Naive B cell (primary cell): ENCODE measurements at regions not wholly inside any gene's neighbourhood (a gene's known extent, or its start where the extent isn't known, plus 50 kb on each side); places are given as distances from the start of the nearest gene placed in this dataset.

Experiments used
- ATAC-seq, 2 donors: fragments of 150-1000 bp; cut with Tn5 transposase; 2 replicates each; pipeline ENCODE4 v1.10.0; 2021; ENCODE audit warnings: low read depth in 2 of 2, mild to moderate bottlenecking in 2 of 2, moderate library complexity in 2 of 2
- DNase-seq: peaks from one replicate; pipeline ENCODE4 v3.0.0; 2022
- H3K27ac Mint-ChIP-seq, 6 donors: one replicate each; pipeline ENCODE4 v1.8.0; 2020 to 2022; ENCODE audit warnings: mild to moderate bottlenecking in 6 of 6, mixed read lengths in 6 of 6, moderate library complexity in 5 of 6, inconsistent platforms in 2 of 6
- H3K27me3 Mint-ChIP-seq, 3 donors: one replicate each; pipeline ENCODE4 v1.8.0; 2021 to 2022; ENCODE audit warnings: mixed read lengths in 3 of 3, mild to moderate bottlenecking in 1 of 3
- H3K36me3 Mint-ChIP-seq, 2 donors: one replicate each; pipeline ENCODE4 v1.8.0; 2020 to 2022; ENCODE audit warnings: mixed read lengths in 2 of 2, inconsistent platforms in 1 of 2, mild to moderate bottlenecking in 1 of 2
- H3K4me1 Mint-ChIP-seq, 3 donors: one replicate each; pipeline ENCODE4 v1.8.0; 2020 to 2022; ENCODE audit warnings: mixed read lengths in 3 of 3, inconsistent platforms in 1 of 3, mild to moderate bottlenecking in 1 of 3, moderate library complexity in 1 of 3
- H3K4me3 Mint-ChIP-seq, 8 donors: one replicate each; pipeline ENCODE4 v1.8.0; 2020 to 2022; ENCODE audit warnings: mild to moderate bottlenecking in 8 of 8, mixed read lengths in 8 of 8, moderate library complexity in 8 of 8, inconsistent platforms in 2 of 8
- H3K9me3 Mint-ChIP-seq, 7 donors: one replicate each; pipeline ENCODE4 v1.8.0; 2020 to 2022; ENCODE audit warnings: mixed read lengths in 7 of 7, mild to moderate bottlenecking in 5 of 7, inconsistent platforms in 2 of 7, moderate library complexity in 1 of 7

DNA sequence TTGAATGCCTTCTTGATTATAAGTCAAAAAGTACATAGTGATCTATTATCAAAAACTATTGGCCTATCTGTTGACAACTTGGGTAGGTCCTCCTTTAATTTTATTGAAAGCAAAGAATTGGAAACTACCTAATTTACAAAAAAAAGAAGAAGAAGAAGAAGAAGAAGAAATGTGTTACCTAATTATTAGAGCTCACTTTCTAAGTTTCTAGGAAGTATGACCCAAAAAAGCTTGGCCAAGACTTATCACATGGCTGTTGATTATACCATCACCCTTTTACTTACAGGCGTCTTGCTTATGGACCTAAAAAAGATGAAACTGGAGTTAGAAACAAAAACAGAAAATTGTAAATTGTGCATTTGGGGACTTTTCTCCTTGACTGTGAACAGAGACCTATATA is 81.8 kb upstream of the PIK3CG start:
- DNase-seq = no peak
- Mint-ChIP-seq H3K4me3 (no peak overlapping the region), H3K27ac (no peak overlapping the region), H3K4me1 (no peaks in the 10 kb centered on the region), H3K36me3 (no peaks in the 10 kb centered on the region), H3K9me3 (no peaks in the 10 kb centered on the region), H3K27me3 (peaks cover 0 to 5% (median 0%) of the 10 kb centered on the region in 3 donors)
- no peak for ATAC-seq

DNA sequence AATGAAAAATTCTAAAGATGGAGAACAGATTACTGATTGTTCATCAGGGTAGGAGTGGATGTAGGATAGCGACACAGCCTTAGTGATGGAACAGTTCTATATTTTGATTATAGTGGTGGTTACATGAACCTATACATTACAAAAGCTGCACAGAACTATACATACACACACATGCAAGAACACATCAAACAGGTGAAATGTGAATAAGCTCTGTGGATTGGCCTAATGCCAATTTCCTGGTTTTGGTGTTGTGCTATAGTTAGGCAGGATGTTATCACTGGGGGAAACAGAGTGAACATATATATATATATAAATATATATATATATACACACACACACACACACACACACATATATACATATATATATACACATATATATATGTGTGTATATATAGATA is 76.4 kb upstream of the PIK3CG start:
- no peak for ATAC-seq
- H3K4me3 Mint-ChIP-seq = no peak overlapping the region
- H3K27me3 Mint-ChIP-seq = peaks cover 5 to 11% (median 5%) of the 10 kb centered on the region in 3 donors
- no peaks in the 10 kb centered on the region for H3K4me1 Mint-ChIP-seq
- H3K9me3 Mint-ChIP-seq = no peaks in the 10 kb centered on the region
- H3K27ac Mint-ChIP-seq = no peak overlapping the region
- H3K36me3 Mint-ChIP-seq = no peaks in the 10 kb centered on the region
- no peak for DNase-seq

DNA sequence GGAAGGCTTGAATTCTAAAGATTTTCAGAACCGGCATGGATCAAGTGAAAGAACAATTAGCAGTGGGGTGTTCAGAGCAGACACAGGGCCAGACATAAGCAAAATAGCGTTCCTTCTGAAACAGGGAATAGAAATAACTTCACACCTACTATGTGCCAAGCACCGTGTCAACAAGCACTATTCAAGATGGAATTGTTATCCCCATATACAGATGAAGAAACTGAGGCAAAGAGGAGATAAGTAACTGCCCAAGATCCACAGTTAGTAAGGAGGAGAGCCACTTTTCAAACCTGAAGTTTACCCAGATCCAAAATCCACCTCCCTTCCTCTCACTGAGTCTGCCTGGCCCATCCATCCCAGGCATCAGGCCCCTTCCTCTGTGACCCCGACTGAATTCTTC is 73.6 kb upstream of the PIK3CG start:
- peaks cover 5 to 11% (median 5%) of the 10 kb centered on the region in 3 donors for H3K27me3 Mint-ChIP-seq
- DNase-seq (no peak), ATAC-seq (no peak)
- peak overlapping the region in 1 of 6 donors; percentile 45 for H3K27ac Mint-ChIP-seq
- H3K36me3 Mint-ChIP-seq = no peaks in the 10 kb centered on the region
- no peak overlapping the region for H3K4me3 Mint-ChIP-seq
- H3K4me1 Mint-ChIP-seq = no peaks in the 10 kb centered on the region
- H3K9me3 Mint-ChIP-seq = no peaks in the 10 kb centered on the region

DNA sequence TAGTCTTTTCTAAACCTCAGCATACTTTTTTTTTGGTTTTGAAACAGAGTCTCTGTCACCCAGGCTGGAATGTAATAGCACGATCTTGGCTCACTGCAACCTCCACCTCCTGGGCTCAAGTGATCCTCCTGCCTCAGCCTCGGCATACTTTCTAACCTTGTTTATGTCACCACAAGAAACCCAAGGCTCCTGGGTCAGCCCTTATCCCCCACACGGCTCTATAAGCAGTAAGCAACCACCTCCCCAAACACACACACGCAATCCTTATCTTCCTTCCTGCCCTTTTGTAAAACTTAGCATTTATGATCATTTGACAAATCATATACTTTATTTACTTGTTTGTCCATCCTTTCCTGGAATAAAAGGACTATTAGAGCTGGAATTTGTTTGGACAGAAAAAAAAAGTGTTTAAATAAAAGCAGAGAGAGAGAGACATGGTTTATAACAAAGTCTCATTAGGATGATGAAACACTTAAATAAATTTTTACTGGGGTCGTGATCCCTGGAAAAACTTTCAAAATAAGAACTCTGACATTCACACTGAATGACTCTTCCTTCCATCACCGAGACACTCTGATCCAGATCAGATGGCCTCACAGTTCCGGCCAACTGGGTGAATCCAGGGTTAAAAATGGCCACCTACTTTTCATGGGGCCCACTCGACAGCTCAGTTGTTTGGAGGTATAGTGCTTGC is 72.7 kb upstream of the PIK3CG start:
- H3K36me3 Mint-ChIP-seq = no peaks in the 10 kb centered on the region
- peaks cover 0 to 7% (median 0%) of the 10 kb centered on the region in 7 donors for H3K9me3 Mint-ChIP-seq
- DNase-seq (no peak), ATAC-seq (no peak)
- H3K4me3 Mint-ChIP-seq = peak overlapping the region in 1 of 8 donors; percentile 10
- H3K27ac Mint-ChIP-seq = no peak overlapping the region
- H3K27me3 Mint-ChIP-seq = peaks cover 4 to 11% (median 5%) of the 10 kb centered on the region in 3 donors
- no peaks in the 10 kb centered on the region for H3K4me1 Mint-ChIP-seq

DNA sequence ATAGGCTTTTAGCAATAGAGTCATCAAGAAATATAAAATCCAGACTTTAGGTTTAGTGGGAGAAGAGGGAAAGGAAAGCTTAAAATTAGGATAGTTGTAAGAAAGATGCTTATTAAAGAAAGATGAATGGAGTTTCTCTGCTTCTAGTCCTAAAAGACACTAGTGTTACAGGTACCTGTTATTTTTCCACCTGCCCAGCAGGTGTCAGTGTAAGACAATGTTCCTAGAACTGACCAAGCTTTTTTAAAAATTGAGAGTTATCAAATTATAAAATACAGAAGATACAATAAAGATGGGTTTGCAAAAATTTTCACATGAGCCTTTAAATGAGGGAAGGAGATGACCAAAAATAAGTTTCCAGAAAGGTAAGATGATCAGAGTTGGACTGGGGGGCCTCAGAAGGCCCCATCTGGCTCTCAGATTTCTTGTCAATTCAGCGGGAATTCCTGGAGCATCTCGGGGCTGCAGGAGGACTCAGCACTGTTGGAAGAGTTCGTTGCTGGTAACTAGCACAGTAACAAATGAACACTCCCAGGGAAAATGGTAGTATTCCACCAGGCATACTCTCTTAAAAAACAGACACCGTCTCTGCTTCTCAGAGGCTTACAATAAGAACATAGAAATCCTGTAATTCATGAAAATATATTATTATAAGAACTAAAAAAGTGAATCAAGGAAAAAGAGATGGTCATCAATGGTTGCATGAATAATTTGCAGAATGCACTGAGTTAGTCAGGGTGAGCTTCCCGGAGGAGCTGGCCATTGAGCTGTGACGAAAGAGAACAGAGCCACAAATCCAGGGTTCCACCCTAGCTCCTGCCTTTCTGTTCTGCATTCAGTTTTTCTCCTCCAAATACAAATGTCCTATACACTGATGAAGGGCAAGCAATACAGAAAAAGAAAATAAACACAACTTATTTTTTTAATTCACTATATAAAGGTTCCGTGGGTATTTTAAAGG is 71.8 kb upstream of the PIK3CG start:
- ATAC-seq = peak in 1 of 2 donors; percentile 32

DNA sequence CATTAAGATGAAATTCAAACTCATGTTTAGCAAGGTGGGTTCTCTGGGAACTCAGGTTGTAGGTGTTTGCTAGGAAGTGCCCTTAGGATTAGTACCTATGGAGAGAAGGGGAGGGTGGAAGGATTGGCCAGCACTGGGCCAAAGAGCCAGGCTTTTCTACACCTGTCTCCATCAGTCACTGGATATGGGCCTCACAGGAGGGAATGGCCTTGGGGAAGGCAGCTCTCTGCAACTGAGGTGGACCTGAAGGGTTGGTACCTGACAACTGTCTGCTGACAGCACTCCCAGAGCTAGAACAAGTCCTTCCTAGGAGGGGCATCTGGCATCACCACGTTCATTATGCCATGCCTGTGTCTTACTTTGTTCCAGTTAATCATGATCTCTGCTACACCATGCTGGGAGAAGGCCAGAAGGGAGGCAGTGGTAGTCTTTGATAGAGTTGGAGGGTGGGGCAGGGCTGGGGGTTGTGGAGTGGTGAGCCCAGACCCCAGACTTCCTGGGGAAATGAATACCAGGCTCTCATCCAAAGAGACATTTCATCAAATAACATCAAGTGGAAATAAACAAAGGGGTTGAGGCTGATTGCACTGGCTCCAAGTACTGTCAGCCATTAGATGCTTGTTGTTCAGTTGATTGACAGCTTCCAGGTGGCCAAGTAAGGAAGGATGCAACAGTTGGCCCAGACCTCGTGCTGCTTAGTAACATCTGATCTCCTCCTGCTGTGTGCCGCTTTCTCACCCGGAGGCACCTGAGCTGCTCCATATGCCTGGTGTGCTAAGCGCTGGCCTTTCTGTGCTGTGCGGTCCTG is 70.6 kb upstream of the PIK3CG start:
- Mint-ChIP-seq H3K4me1 (no peaks in the 10 kb centered on the region), H3K4me3 (no peak overlapping the region), H3K27me3 (peaks cover 0 to 11% (median 5%) of the 10 kb centered on the region in 3 donors), H3K9me3 (peaks cover 0 to 22% (median 8%) of the 10 kb centered on the region in 7 donors), H3K36me3 (peaks cover 0 to 9% of the 10 kb centered on the region in 2 donors), H3K27ac (no peak overlapping the region)
- ATAC-seq = no peak
- DNase-seq = no peak

More for the DNA sequence above, 71.8 kb upstream of the PIK3CG start:
- Mint-ChIP-seq H3K4me3 (no peak overlapping the region), H3K27me3 (peaks cover 0 to 11% (median 5%) of the 10 kb centered on the region in 3 donors), H3K36me3 (no peaks in the 10 kb centered on the region), H3K9me3 (peaks cover 0 to 10% (median 3%) of the 10 kb centered on the region in 7 donors), H3K27ac (no peak overlapping the region), H3K4me1 (no peaks in the 10 kb centered on the region)
- peak; percentile 41 for DNase-seq

DNA sequence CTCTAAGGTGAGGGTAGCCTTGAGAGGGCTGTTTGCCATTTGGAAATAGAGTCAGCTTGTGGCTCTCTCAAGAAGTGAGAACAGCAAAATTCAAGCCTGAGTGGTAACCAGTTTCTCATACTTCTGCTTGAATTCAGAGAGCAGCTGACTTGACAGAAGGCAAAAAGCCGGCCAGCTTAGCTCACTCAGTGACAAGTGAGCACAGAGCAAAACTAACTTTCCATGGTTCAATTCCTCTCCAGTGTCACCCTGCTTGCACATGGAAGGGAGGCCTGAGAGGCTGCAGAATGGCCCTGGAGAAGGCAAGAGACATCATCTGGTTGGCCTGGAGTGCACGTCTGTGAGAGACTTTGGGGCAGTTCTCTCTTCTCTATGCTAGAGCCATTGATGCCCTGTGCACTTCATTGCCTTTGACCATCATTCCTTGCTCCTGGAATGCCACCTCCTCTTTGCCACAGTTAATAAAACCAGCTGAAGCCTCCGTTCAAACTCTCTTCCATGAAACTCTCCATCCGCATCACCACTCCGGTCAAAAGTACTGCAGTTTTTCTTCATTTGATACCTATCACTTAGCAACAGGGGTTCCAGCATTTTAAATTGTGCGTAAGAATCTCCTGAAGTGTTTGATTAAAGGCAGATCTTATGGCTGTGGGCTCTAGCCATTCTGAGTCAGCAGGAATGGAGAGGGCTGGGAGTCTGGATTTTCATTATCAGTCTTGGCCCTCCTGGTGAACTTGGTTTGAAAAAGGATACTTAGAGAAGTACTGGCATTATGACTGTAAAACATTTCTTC is 69.8 kb upstream of the PIK3CG start:
- no peak for DNase-seq
- peaks cover 0 to 22% (median 8%) of the 10 kb centered on the region in 7 donors for H3K9me3 Mint-ChIP-seq
- H3K27me3 Mint-ChIP-seq = peaks cover 0 to 11% (median 5%) of the 10 kb centered on the region in 3 donors
- H3K27ac Mint-ChIP-seq = peak overlapping the region in 4 of 6 donors; percentile 4 to 74 (median 33)
- no peak overlapping the region for H3K4me3 Mint-ChIP-seq
- H3K4me1 Mint-ChIP-seq = no peaks in the 10 kb centered on the region
- H3K36me3 Mint-ChIP-seq = peaks cover 0 to 15% of the 10 kb centered on the region in 2 donors
- no peak for ATAC-seq

DNA sequence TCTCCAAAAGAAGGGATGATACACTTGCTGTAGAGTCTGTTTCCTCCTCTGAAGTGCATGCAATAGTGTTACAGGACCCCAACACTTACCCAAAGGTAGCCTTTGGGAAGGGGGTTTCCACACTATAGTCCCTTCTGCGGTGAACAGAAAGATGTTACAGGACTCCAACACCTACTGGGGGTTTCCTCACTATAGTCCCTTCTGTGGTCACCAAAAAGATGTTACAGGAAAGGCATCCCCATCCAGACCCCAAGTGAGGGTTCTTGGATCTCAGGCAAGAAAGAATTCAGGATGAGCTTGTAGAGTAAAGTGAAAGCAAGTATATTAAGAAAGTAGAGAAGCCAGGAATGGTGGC is 69.2 kb upstream of the PIK3CG start:
- Mint-ChIP-seq H3K27me3 (peaks cover 0 to 8% (median 5%) of the 10 kb centered on the region in 3 donors), H3K36me3 (peaks cover 0 to 15% of the 10 kb centered on the region in 2 donors), H3K9me3 (peaks cover 0 to 22% (median 8%) of the 10 kb centered on the region in 7 donors), H3K4me3 (no peak overlapping the region), H3K27ac (peak overlapping the region in 2 of 6 donors; percentile 9 to 21), H3K4me1 (no peaks in the 10 kb centered on the region)
- DNase-seq = no peak
- no peak for ATAC-seq

DNA sequence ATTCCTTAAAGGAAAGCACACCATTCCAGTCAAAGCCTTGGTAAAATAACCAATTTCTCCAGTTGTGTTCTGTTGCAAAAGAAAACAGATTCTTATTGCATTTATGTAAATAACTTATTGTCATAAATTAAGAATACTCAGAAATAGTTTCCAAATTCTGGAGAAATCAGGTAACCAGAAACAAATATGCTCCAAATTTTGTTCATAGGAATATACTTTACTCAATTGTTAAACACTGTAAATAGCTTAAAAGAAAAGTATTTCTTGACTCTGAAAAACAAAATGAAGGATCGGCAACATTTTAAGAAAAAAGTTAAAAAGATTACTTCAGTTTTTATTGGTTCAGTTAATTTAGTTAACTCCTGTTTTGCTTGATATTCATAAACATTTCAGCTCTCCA is 67.1 kb upstream of the PIK3CG start:
- peaks cover 0 to 3% (median 0%) of the 10 kb centered on the region in 3 donors for H3K27me3 Mint-ChIP-seq
- ATAC-seq = no peak
- peaks cover 0 to 15% of the 10 kb centered on the region in 2 donors for H3K36me3 Mint-ChIP-seq
- H3K4me1 Mint-ChIP-seq = no peaks in the 10 kb centered on the region
- DNase-seq = no peak
- peaks cover 0 to 22% (median 8%) of the 10 kb centered on the region in 7 donors for H3K9me3 Mint-ChIP-seq
- no peak overlapping the region for H3K27ac Mint-ChIP-seq
- H3K4me3 Mint-ChIP-seq = no peak overlapping the region

DNA sequence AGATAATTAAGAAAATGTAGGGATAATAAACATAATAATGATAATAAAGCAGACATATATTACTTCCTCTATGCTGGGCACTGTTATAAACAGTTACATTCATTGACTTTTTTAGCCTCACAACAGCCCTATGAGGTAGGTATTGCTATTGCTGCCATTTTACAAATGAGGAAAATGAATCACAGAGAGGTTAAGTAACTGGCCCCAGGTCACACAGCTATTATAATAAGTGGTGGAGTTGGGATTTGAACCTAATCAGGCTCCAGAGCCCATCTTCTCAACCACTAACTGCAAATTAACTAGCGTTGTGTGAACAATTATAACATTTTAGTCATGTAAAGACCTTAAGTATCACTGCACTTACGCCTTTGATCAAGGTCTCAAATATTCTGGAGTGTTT is 62.5 kb upstream of the PIK3CG start:
- Mint-ChIP-seq H3K27ac (no peak overlapping the region), H3K9me3 (peaks cover 0 to 17% (median 5%) of the 10 kb centered on the region in 7 donors), H3K27me3 (peaks cover 0 to 16% (median 0%) of the 10 kb centered on the region in 3 donors), H3K4me1 (no peaks in the 10 kb centered on the region), H3K36me3 (peaks cover 0 to 15% of the 10 kb centered on the region in 2 donors), H3K4me3 (no peak overlapping the region)
- ATAC-seq (no peak), DNase-seq (no peak)

DNA sequence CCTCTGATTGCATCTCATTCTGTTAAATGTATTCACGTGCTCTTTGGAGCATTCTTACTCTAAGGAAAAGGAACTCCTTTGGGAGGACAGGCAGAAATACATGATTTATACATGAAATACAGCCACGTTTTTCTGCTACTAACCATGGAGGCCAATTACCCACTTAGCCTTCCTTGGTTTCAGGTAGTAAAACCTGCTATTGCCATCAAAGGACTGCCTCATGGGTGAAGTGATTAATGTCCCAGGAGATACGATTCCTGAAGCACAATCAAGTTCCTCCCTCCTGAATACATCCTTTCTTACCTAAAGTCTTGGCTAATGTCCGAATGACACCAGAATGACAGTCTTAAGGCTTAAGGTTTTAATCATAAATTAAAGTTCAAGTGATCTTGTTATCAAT is 58.5 kb upstream of the PIK3CG start:
- DNase-seq (no peak), ATAC-seq (no peak)
- no peaks in the 10 kb centered on the region for H3K36me3 Mint-ChIP-seq
- peaks cover 0 to 16% (median 0%) of the 10 kb centered on the region in 3 donors for H3K27me3 Mint-ChIP-seq
- H3K27ac Mint-ChIP-seq = peak overlapping the region in 1 of 6 donors; percentile 82
- no peak overlapping the region for H3K4me3 Mint-ChIP-seq
- H3K9me3 Mint-ChIP-seq = no peaks in the 10 kb centered on the region
- H3K4me1 Mint-ChIP-seq = peaks cover 3 to 4% (median 4%) of the 10 kb centered on the region in 3 donors

DNA sequence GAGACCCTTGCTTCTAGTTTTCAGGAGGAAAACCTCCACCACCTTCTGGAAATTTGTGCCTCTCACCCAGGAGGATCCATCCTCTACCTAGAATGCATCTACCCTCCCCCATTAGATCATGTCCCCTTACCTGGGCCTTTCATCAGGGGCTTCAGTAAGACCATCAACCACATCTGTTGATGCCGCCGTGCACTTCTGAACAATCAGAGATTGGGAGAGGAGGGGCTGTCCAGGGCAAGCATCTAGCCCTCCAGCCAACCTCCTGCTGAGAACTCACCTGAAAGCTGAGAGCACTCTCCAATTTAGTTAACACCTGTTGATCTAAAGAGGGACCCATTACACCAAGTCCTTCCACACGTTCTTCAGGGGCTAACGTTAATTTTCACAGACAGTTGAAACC is 57.6 kb upstream of the PIK3CG start:
- Mint-ChIP-seq H3K4me1 (peaks cover 10 to 13% (median 13%) of the 10 kb centered on the region in 3 donors), H3K27ac (peak overlapping the region in 2 of 6 donors; percentile 21 to 58), H3K36me3 (no peaks in the 10 kb centered on the region), H3K4me3 (peak overlapping the region in 1 of 8 donors; percentile 31), H3K9me3 (no peaks in the 10 kb centered on the region), H3K27me3 (peaks cover 0 to 16% (median 0%) of the 10 kb centered on the region in 3 donors)
- no peak for DNase-seq
- no peak for ATAC-seq
